ENCODE measurements at regions not wholly inside any gene's neighbourhood (a gene's known extent, or its start where the extent isn't known, plus 50 kb on each side); places are given as distances from the start of the nearest gene placed in this dataset.

GRCh38 chr4:59068722-59069418 is 1958.7 kb upstream of the IGFBP7 start:
- DNase-seq (ENCODE audit: low spot score): no peak
- FAIRE-seq: no peak

- FAIRE-seq (no peak), DNase-seq (ENCODE audit: low spot score) (no peak)
These were observed 1976.2 kb upstream of the IGFBP7 start for GRCh38 chr4:59086410-59086809.

GRCh38 chr4:59091146-59092142 is 1981.3 kb upstream of the IGFBP7 start:
- FAIRE-seq (no peak), DNase-seq (ENCODE audit: low spot score) (no peak)

GRCh38 chr4:59094505-59094904 is 1984.3 kb upstream of the IGFBP7 start:
- no peak for DNase-seq (ENCODE audit: low spot score)

GRCh38 chr4:59102311-59102710 is 1992.1 kb upstream of the IGFBP7 start:
- DNase-seq (ENCODE audit: low spot score) (no peak), FAIRE-seq (no peak)

More at GRCh38 chr4:59094505-59094904, 1984.3 kb upstream of the IGFBP7 start:
- no peak for FAIRE-seq

GRCh38 chr4:59120287-59120814 is 2010.2 kb upstream of the IGFBP7 start:
- no peak for FAIRE-seq

GRCh38 chr4:59122626-59123025 is 2012.4 kb upstream of the IGFBP7 start:
- DNase-seq (ENCODE audit: low spot score) (no peak), FAIRE-seq (no peak)

More at GRCh38 chr4:59120287-59120814, 2010.2 kb upstream of the IGFBP7 start:
- DNase-seq (ENCODE audit: low spot score): no peak

- FAIRE-seq: no peak
These were observed 2016.0 kb upstream of the IGFBP7 start for GRCh38 chr4:59126159-59126558.

GRCh38 chr4:59127006-59127405 is 2016.8 kb upstream of the IGFBP7 start:
- FAIRE-seq: no peak
- DNase-seq (ENCODE audit: low spot score): no peak

More at GRCh38 chr4:59126159-59126558, 2016.0 kb upstream of the IGFBP7 start:
- DNase-seq (ENCODE audit: low spot score): no peak

- no peak for FAIRE-seq
- no peak for DNase-seq (ENCODE audit: low spot score)
These were observed 2017.6 kb upstream of the IGFBP7 start for GRCh38 chr4:59127743-59128142.

- no peak for DNase-seq (ENCODE audit: low spot score)
- no peak for FAIRE-seq
These were observed 2025.2 kb upstream of the IGFBP7 start for GRCh38 chr4:59135248-59135985.

- FAIRE-seq: no peak
- DNase-seq (ENCODE audit: low spot score): no peak
These were observed 2038.9 kb upstream of the ADGRL3 start for GRCh38 chr4:59161249-59161648.

- no peak for FAIRE-seq
- no peak for DNase-seq (ENCODE audit: low spot score)
These were observed 2024.5 kb upstream of the ADGRL3 start for GRCh38 chr4:59175617-59176016.

GRCh38 chr4:59179372-59179771 is 2020.8 kb upstream of the ADGRL3 start:
- no peak for FAIRE-seq
- no peak for DNase-seq (ENCODE audit: low spot score)

GRCh38 chr4:59180161-59180560 is 2020.0 kb upstream of the ADGRL3 start:
- FAIRE-seq (no peak), DNase-seq (ENCODE audit: low spot score) (no peak)

GRCh38 chr4:59180969-59181368 is 2019.2 kb upstream of the ADGRL3 start:
- FAIRE-seq: no peak

GRCh38 chr4:59195839-59196238 is 2004.3 kb upstream of the ADGRL3 start:
- DNase-seq (ENCODE audit: low spot score) (no peak), FAIRE-seq (no peak)

More at GRCh38 chr4:59180969-59181368, 2019.2 kb upstream of the ADGRL3 start:
- no peak for DNase-seq (ENCODE audit: low spot score)

- FAIRE-seq: no peak
These were observed 1999.1 kb upstream of the ADGRL3 start for GRCh38 chr4:59200992-59201391.

GRCh38 chr4:59217910-59218631 is 1982.1 kb upstream of the ADGRL3 start:
- DNase-seq (ENCODE audit: low spot score): no peak
- no peak for FAIRE-seq

More at GRCh38 chr4:59200992-59201391, 1999.1 kb upstream of the ADGRL3 start:
- no peak for DNase-seq (ENCODE audit: low spot score)

GRCh38 chr4:59222221-59222620 is 1977.9 kb upstream of the ADGRL3 start:
- no peak for FAIRE-seq
- DNase-seq (ENCODE audit: low spot score): no peak
